Type B pancreatic cell (in vitro differentiated cells): ENCODE measurements at regions not wholly inside any gene's neighbourhood (a gene's known extent, or its start where the extent isn't known, plus 50 kb on each side); places are given as distances from the start of the nearest gene placed in this dataset.

Experiments used
- DNase-seq: peaks from one replicate; pipeline ENCODE4 v3.0.0; 2021; ENCODE audit warnings: mixed read lengths; ENCODE audit not compliant: unreplicated experiment; ENCODE audit errors: extremely low spot score
- H3K27ac Mint-ChIP-seq: 2 replicates; pipeline ENCODE4 v1.8.0; 2021; ENCODE audit warnings: mild to moderate bottlenecking, mixed read lengths
- H3K27me3 Mint-ChIP-seq: 2 replicates; pipeline ENCODE4 v1.8.0; 2021; ENCODE audit warnings: mixed read lengths
- H3K36me3 Mint-ChIP-seq: 2 replicates; pipeline ENCODE4 v1.8.0; 2021; ENCODE audit warnings: mixed read lengths
- H3K4me1 Mint-ChIP-seq: one replicate; pipeline ENCODE4 v1.8.0; 2021; ENCODE audit warnings: mixed read lengths; ENCODE audit not compliant: unreplicated experiment
- H3K4me3 Mint-ChIP-seq: 2 replicates; pipeline ENCODE4 v1.8.0; 2021; ENCODE audit warnings: mild to moderate bottlenecking, mixed read lengths
- H3K9me3 Mint-ChIP-seq: 2 replicates; pipeline ENCODE4 v1.8.0; 2021; ENCODE audit warnings: mixed read lengths
- CTCF ChIP-seq: fragments of 200-600 bp; sonication (generic); conservative IDR thresholded peaks from 2 replicates; pipeline ENCODE4 v1.5.0; 2021; ENCODE audit warnings: antibody characterized with exemption, mild to moderate bottlenecking

DNA sequence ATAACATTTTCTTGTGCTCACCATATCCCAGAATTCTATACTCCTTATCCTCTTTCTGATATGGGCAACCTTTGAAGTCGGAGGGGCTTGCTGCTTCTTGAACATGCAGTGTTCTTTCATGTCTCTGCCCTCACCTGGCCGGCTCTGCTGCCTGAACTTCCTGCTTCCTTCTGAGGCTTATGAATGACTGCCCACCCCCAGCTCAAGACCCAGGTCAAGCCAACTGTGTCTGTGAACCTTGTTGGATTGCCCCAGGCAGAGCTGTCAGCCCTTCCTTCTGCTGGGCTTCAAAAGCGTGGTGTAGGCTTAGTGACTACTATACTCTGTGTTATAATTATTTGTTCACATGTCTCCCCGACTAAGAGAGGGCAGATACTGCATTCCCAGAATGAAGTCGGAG, 506.5 kb downstream of the HS3ST4 start:
- Mint-ChIP-seq H3K36me3 (peaks cover 4% of the 10 kb centered on the region), H3K4me3 (no peak overlapping the region), H3K9me3 (no peaks in the 10 kb centered on the region), H3K27me3 (peaks cover 11% of the 10 kb centered on the region), H3K27ac (peak overlapping the region; percentile 29), H3K4me1 (peaks cover 4% of the 10 kb centered on the region)
- TF ChIP-seq CTCF = no peak
- no peak for DNase-seq

DNA sequence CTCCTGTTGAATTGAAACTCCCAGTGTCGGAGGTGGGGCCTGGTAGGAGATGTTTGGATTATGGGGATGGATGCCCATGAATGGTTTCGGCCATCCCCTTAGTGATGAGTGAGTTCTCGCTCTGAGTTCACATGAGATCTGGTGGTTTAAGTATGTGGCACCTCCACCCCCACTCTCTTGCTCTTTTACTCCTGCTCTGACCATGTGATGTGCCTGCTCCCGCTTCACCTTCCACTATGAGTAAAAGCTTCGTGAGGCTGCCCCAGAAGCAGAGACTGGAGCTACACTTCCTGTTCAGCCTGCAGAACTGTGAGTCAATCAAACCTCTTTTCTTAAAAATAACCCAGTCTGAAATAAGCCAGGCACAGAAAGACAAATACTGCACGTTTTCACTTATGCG, 512.4 kb downstream of the HS3ST4 start:
- Mint-ChIP-seq H3K27me3 (peaks cover 3% of the 10 kb centered on the region), H3K4me1 (no peaks in the 10 kb centered on the region), H3K36me3 (no peaks in the 10 kb centered on the region), H3K27ac (no peak overlapping the region), H3K9me3 (no peaks in the 10 kb centered on the region), H3K4me3 (no peak overlapping the region)
- DNase-seq = no peak
- no peak for TF ChIP-seq CTCF

DNA sequence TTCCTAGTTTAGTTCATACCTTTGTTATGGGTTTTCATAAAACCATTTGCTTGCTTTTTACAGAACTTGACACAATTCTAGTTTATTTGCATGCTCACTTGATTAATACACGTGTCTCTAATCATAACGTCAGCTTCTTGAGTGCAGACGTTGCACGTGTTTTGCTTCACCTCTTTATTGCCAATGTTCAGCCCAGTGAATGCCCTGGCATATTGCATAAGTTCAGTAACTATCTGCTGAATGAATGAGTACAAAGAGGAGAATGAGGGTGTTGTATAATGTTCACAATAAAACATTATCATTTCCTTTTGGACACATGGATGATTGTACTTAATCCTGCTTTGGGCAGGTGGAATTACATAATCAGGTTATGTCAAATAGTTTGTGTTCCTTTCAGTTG, 519.8 kb downstream of the HS3ST4 start:
- no peak overlapping the region for H3K27ac Mint-ChIP-seq
- H3K4me3 Mint-ChIP-seq = no peak overlapping the region
- H3K27me3 Mint-ChIP-seq = peaks cover 5% of the 10 kb centered on the region
- H3K36me3 Mint-ChIP-seq = no peaks in the 10 kb centered on the region
- H3K4me1 Mint-ChIP-seq = no peaks in the 10 kb centered on the region
- no peak for TF ChIP-seq CTCF
- H3K9me3 Mint-ChIP-seq = no peaks in the 10 kb centered on the region
- no peak for DNase-seq

GRCh38 chr16:26212599-26212998, 520.8 kb downstream of the HS3ST4 start:
- peaks cover 5% of the 10 kb centered on the region for H3K27me3 Mint-ChIP-seq
- H3K4me1 Mint-ChIP-seq = no peaks in the 10 kb centered on the region
- no peak for DNase-seq
- H3K36me3 Mint-ChIP-seq = no peaks in the 10 kb centered on the region
- H3K9me3 Mint-ChIP-seq = no peaks in the 10 kb centered on the region
- no peak overlapping the region for H3K4me3 Mint-ChIP-seq
- H3K27ac Mint-ChIP-seq = no peak overlapping the region
- TF ChIP-seq CTCF = no peak

DNA sequence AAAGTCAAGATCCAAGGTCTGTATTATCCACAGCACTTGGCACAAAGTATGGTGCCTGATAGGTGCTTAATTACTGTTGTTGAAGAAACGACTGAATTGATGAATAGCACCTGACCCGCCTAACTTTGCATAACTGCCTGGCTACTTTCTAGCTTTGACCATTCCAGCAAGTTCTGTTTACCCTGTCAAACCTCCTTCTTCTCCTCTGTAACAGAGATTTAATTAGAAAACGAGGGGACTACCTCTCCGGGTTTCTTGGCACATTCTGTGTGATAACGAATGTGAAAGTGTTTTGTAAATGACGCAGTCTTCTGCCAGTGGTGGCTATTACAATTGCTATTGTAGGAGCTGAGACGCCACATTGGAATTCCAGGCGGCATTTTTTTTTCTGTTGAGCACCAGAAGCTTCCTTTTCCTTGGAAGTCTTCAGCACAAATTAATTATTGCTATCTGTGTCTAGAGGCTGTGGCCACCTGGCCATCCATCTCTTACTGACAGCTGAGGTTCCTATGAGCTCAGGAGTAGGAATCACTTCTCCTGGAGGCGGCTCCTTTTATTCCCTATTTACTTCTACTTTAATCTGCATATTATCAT, 522.9 kb downstream of the HS3ST4 start:
- Mint-ChIP-seq H3K4me1 (no peaks in the 10 kb centered on the region), H3K9me3 (no peaks in the 10 kb centered on the region), H3K27me3 (peaks cover 5% of the 10 kb centered on the region), H3K27ac (no peak overlapping the region), H3K4me3 (peak overlapping the region; percentile 38), H3K36me3 (no peaks in the 10 kb centered on the region)
- DNase-seq = no peak
- no peak for TF ChIP-seq CTCF

DNA sequence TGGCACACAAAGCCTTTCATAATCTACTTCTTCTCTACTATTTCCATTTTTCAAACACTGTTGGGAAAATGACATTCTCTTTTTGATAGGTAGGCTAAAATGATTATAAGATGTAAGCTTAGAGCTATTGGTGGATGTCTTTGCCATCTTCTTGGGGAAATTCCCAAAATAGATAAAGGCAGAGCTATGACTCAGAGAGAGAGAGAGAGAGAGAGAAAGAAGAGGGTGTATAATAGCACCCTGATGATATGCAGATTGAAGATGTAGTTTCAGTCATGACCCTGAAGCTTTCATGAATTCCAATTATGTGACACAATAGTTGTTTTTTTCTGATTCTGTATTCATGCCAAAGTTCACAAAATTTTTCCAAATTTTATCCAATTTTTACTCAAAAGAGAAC, 529.1 kb downstream of the HS3ST4 start:
- H3K4me3 Mint-ChIP-seq = no peak overlapping the region
- no peak for TF ChIP-seq CTCF
- H3K27me3 Mint-ChIP-seq = no peaks in the 10 kb centered on the region
- no peaks in the 10 kb centered on the region for H3K36me3 Mint-ChIP-seq
- no peak for DNase-seq
- no peaks in the 10 kb centered on the region for H3K9me3 Mint-ChIP-seq
- no peaks in the 10 kb centered on the region for H3K4me1 Mint-ChIP-seq
- H3K27ac Mint-ChIP-seq = no peak overlapping the region
